Neural crest cell (in vitro differentiated cells): ENCODE measurements at regions not wholly inside any gene's neighbourhood (a gene's known extent, or its start where the extent isn't known, plus 50 kb on each side); places are given as distances from the start of the nearest gene placed in this dataset.

Experiments used
- DNase-seq: peaks from one replicate; pipeline ENCODE4 v3.0.0; 2021; ENCODE audit warnings: low read depth, mixed read lengths, low spot score
- H3K27ac Mint-ChIP-seq: one replicate; pipeline ENCODE4 v1.8.0; 2021; ENCODE audit warnings: mild to moderate bottlenecking, mixed read lengths; ENCODE audit not compliant: unreplicated experiment
- H3K27me3 Mint-ChIP-seq: 2 replicates; pipeline ENCODE4 v1.8.0; 2021; ENCODE audit warnings: low read depth, mild to moderate bottlenecking, mixed read lengths
- H3K36me3 Mint-ChIP-seq: 2 replicates; pipeline ENCODE4 v1.8.0; 2021; ENCODE audit warnings: low read depth, mild to moderate bottlenecking, mixed read lengths
- H3K4me1 Mint-ChIP-seq: 2 replicates; pipeline ENCODE4 v1.8.0; 2021; ENCODE audit warnings: mixed read lengths
- H3K4me3 Mint-ChIP-seq: one replicate; pipeline ENCODE4 v1.8.0; 2021; ENCODE audit warnings: mild to moderate bottlenecking, mixed read lengths
- H3K9me3 Mint-ChIP-seq: 2 replicates; pipeline ENCODE4 v1.8.0; 2021; ENCODE audit warnings: mixed read lengths
- CTCF ChIP-seq: fragments of 200-600 bp; sonication (generic); conservative IDR thresholded peaks from 2 replicates; pipeline ENCODE4 v1.5.0; 2021; ENCODE audit warnings: antibody characterized with exemption, mild to moderate bottlenecking

- Mint-ChIP-seq H3K9me3 (no peaks in the 10 kb centered on the region), H3K4me1 (peaks cover 21% of the 10 kb centered on the region), H3K27ac (no peak overlapping the region), H3K4me3 (no peak overlapping the region), H3K27me3 (peaks cover 9% of the 10 kb centered on the region), H3K36me3 (no peaks in the 10 kb centered on the region)
- DNase-seq, result no peak
- no peak for TF ChIP-seq CTCF
These were observed 276.6 kb upstream of the FERD3L start for GRCh38 chr7:19421861-19422260.

GRCh38 chr7:19417231-19417630, 272.0 kb upstream of the FERD3L start:
- no peak overlapping the region for H3K27ac Mint-ChIP-seq
- no peak for DNase-seq
- H3K27me3 Mint-ChIP-seq, result peaks cover 17% of the 10 kb centered on the region
- no peak overlapping the region for H3K4me3 Mint-ChIP-seq
- peaks cover 37% of the 10 kb centered on the region for H3K4me1 Mint-ChIP-seq
- TF ChIP-seq CTCF, result no peak
- H3K36me3 Mint-ChIP-seq, result no peaks in the 10 kb centered on the region
- no peaks in the 10 kb centered on the region for H3K9me3 Mint-ChIP-seq

- TF ChIP-seq CTCF, result no peak
- no peak for DNase-seq
- Mint-ChIP-seq H3K4me3 (no peak overlapping the region), H3K36me3 (no peaks in the 10 kb centered on the region), H3K27ac (no peak overlapping the region), H3K4me1 (peaks cover 26% of the 10 kb centered on the region), H3K27me3 (peaks cover 17% of the 10 kb centered on the region), H3K9me3 (no peaks in the 10 kb centered on the region)
These were observed 269.9 kb upstream of the FERD3L start for GRCh38 chr7:19415123-19415522.

- TF ChIP-seq CTCF, result no peak
- H3K27me3 Mint-ChIP-seq, result peaks cover 10% of the 10 kb centered on the region
- no peaks in the 10 kb centered on the region for H3K9me3 Mint-ChIP-seq
- no peak overlapping the region for H3K4me3 Mint-ChIP-seq
- no peak overlapping the region for H3K27ac Mint-ChIP-seq
- H3K36me3 Mint-ChIP-seq, result no peaks in the 10 kb centered on the region
- peaks cover 20% of the 10 kb centered on the region for H3K4me1 Mint-ChIP-seq
- no peak for DNase-seq
These were observed 268.3 kb upstream of the FERD3L start for GRCh38 chr7:19413443-19413965.

GRCh38 chr7:19410691-19411090, 265.5 kb upstream of the FERD3L start:
- Mint-ChIP-seq H3K27ac (no peak overlapping the region), H3K9me3 (no peaks in the 10 kb centered on the region), H3K4me3 (no peak overlapping the region), H3K27me3 (peaks cover 5% of the 10 kb centered on the region), H3K4me1 (peaks cover 9% of the 10 kb centered on the region), H3K36me3 (no peaks in the 10 kb centered on the region)
- no peak for TF ChIP-seq CTCF
- no peak for DNase-seq

- Mint-ChIP-seq H3K4me1 (peaks cover 4% of the 10 kb centered on the region), H3K4me3 (no peak overlapping the region), H3K27me3 (peaks cover 3% of the 10 kb centered on the region), H3K36me3 (no peaks in the 10 kb centered on the region), H3K27ac (no peak overlapping the region), H3K9me3 (no peaks in the 10 kb centered on the region)
- TF ChIP-seq CTCF, result no peak
- no peak for DNase-seq
These were observed 264.9 kb upstream of the FERD3L start for GRCh38 chr7:19410106-19410505.
